SU-DHL-6 (cell line): ENCODE measurements at regions not wholly inside any gene's neighbourhood (a gene's known extent, or its start where the extent isn't known, plus 50 kb on each side); places are given as distances from the start of the nearest gene placed in this dataset.

ENCODE experiments used
- H2AFZ ChIP-seq: fragments of 200-600 bp; sonication (generic); 2 replicates; pipeline ENCODE4 v1.6.1; 2014; ENCODE audit warnings: low read depth, mild to moderate bottlenecking, moderate library complexity, mixed read lengths, antibody characterized with exemption, low read length; ENCODE audit not compliant: severe bottlenecking
- H3F3A ChIP-seq: fragments of 200-600 bp; shearing (Covaris generic); 2 replicates; pipeline ENCODE4 v1.6.0; 2016; ENCODE audit warnings: antibody characterized with exemption, mild to moderate bottlenecking; ENCODE audit not compliant: insufficient read depth
- H3K27ac ChIP-seq: fragments of 200-600 bp; sonication (generic); 2 replicates; pipeline ENCODE4 v1.5.1; 2016; ENCODE audit warnings: low read depth, mild to moderate bottlenecking, low read length, moderate library complexity, mixed read lengths
- H3K27me3 ChIP-seq: fragments of 200-600 bp; sonication (generic), shearing (Covaris generic); 2 replicates; pipeline ENCODE4 v1.6.0; 2014; ENCODE audit warnings: mild to moderate bottlenecking, low read length
- H3K36me3 ChIP-seq: fragments of 200-600 bp; sonication (generic); 2 replicates; pipeline ENCODE4 v1.6.1; 2014; ENCODE audit warnings: mild to moderate bottlenecking, low read length, mixed read lengths
- H3K4me2 ChIP-seq: fragments of 300-600, 200-600 bp; shearing (Covaris generic), sonication (generic); 2 replicates; pipeline ENCODE4 v1.6.0; 2014; ENCODE audit warnings: low read length, low read depth, mild to moderate bottlenecking; ENCODE audit not compliant: poor library complexity, severe bottlenecking
- H3K4me3 ChIP-seq: fragments of 200-600 bp; sonication (generic); 2 replicates; pipeline ENCODE4 v1.5.1; 2014; ENCODE audit warnings: antibody characterized with exemption, low read length, mild to moderate bottlenecking, mixed read lengths; ENCODE audit not compliant: insufficient read depth, poor library complexity, severe bottlenecking
- H3K79me2 ChIP-seq: fragments of 200-600 bp; sonication (generic); 2 replicates; pipeline ENCODE4 v1.6.1; 2014; ENCODE audit warnings: mild to moderate bottlenecking, low read length, moderate library complexity; ENCODE audit not compliant: insufficient read depth
- H3K9ac ChIP-seq: fragments of 200-600 bp; sonication (generic); 2 replicates; pipeline ENCODE4 v1.7.0; 2014; ENCODE audit warnings: mild to moderate bottlenecking, low read length
- H3K9me2 ChIP-seq: fragments of 200-600 bp; sonication (generic); replicated peaks from 2 replicates; pipeline ENCODE4 v1.6.1; 2014; ENCODE audit warnings: low read length; ENCODE audit not compliant: insufficient read depth
- H3K9me3 ChIP-seq: fragments of 200-600 bp; sonication (generic); 2 replicates; pipeline ENCODE4 v1.6.1; 2014; ENCODE audit warnings: low read length, mixed read lengths; ENCODE audit not compliant: insufficient read depth
- H4K20me1 ChIP-seq: fragments of 200-600 bp; sonication (generic); 2 replicates; pipeline ENCODE4 v1.6.1; 2014; ENCODE audit warnings: low read depth, mild to moderate bottlenecking, antibody characterized with exemption, low read length, moderate library complexity, mixed read lengths
- EZH2phosphoT487 ChIP-seq: fragments of 200-600 bp; sonication (generic), shearing (Covaris generic); conservative IDR thresholded peaks from 2 replicates; pipeline ENCODE4 v1.6.1; 2018; ENCODE audit warnings: mild to moderate bottlenecking, antibody characterized with exemption, low read length, moderate library complexity, mixed read lengths
- TF ChIP-seq, protein P1 (sequence below): fragments of 200-600 bp; sonication (generic); IDR thresholded peaks from one replicate; pipeline ENCODE4 v1.5.1; 2017; ENCODE audit warnings: antibody characterized with exemption, mild to moderate bottlenecking, low read length, moderate library complexity; ENCODE audit not compliant: insufficient read depth, poor library complexity, severe bottlenecking

DNA sequence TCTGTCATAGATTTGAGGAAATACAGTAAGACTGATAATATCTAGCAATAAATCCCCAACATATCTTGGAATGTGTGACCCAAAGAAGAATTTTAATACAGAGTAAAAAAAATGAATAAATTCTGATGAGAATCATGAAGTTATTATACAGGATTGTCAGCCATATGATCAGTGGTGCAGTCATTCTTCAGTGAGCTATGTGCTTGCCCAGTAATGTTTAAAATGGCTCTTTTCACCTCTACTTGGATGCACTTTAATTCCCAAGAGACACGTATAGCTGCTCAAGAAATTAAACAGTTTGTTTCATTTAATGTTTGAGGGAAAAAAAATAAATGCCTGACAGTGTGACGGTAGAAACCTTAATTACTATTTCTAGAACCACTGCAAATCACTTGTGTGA, 215.3 kb upstream of the FAM174A start:
- Histone ChIP-seq H3K4me3 (no peak overlapping the region), H3F3A (no peaks in the 10 kb centered on the region), H3K9me3 (no peaks in the 10 kb centered on the region; the same call in 1 of the 2 replicates), H3K36me3 (no peaks in the 10 kb centered on the region), H3K27ac (no peak overlapping the region), H3K4me2 (no peak overlapping the region), H3K79me2 (no peaks in the 10 kb centered on the region), H4K20me1 (no peaks in the 10 kb centered on the region), H3K9ac (no peak overlapping the region), H2AFZ (no peak overlapping the region), H3K27me3 (no peaks in the 10 kb centered on the region), H3K9me2 (no peaks in the 10 kb centered on the region)
- no peak for TF ChIP-seq EZH2phosphoT487
- TF ChIP-seq, protein P1, sequence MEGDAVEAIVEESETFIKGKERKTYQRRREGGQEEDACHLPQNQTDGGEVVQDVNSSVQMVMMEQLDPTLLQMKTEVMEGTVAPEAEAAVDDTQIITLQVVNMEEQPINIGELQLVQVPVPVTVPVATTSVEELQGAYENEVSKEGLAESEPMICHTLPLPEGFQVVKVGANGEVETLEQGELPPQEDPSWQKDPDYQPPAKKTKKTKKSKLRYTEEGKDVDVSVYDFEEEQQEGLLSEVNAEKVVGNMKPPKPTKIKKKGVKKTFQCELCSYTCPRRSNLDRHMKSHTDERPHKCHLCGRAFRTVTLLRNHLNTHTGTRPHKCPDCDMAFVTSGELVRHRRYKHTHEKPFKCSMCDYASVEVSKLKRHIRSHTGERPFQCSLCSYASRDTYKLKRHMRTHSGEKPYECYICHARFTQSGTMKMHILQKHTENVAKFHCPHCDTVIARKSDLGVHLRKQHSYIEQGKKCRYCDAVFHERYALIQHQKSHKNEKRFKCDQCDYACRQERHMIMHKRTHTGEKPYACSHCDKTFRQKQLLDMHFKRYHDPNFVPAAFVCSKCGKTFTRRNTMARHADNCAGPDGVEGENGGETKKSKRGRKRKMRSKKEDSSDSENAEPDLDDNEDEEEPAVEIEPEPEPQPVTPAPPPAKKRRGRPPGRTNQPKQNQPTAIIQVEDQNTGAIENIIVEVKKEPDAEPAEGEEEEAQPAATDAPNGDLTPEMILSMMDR = no peak

DNA sequence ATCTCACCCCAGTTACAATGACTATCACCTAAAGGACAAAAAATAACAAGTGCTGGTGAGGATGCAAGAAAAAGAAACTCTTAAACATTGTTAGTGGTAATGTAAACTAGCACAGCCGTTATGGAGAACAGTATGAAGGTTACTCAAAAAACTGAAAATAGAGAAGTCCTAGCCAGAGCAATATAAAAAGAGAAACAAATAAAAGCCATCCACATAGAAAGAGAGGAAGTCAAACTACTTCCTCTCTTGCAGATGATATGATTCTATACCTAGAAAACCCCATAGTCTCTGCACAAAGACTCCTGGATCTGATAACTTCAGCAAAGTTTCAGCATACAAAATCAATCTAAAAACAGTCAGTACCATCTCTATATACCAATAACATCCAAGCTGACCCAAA, 221.5 kb upstream of the FAM174A start:
- Histone ChIP-seq H2AFZ (no peak overlapping the region), H3K9me3 (no peaks in the 10 kb centered on the region; the same call in 1 of the 2 replicates), H4K20me1 (no peaks in the 10 kb centered on the region), H3K9me2 (no peaks in the 10 kb centered on the region), H3K27me3 (no peaks in the 10 kb centered on the region), H3K9ac (no peak overlapping the region), H3K79me2 (no peaks in the 10 kb centered on the region), H3K36me3 (no peaks in the 10 kb centered on the region), H3K27ac (no peak overlapping the region), H3K4me3 (no peak overlapping the region), H3K4me2 (no peak overlapping the region), H3F3A (no peaks in the 10 kb centered on the region)
- TF ChIP-seq, protein P1 = no peak
- no peak for TF ChIP-seq EZH2phosphoT487

DNA sequence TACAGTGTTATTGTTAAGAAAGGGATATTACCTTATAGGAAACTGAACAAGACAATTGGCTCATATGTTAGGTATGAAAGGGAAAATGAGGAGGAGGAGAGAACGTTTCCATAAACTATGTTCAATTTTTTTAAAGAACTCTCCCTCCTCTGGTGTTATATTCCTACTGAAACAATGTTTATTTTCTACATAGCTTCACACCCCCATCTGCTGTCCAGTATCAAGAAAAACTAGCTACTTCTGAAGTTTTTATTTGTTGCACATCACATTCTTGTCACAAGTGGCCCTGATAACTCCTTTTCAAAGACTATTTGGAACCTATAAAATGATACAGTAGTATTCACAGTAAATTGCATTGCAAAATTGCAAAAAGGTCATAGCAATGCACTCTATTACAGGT, 223.4 kb upstream of the FAM174A start:
- TF ChIP-seq, protein P1 = no peak
- no peak for TF ChIP-seq EZH2phosphoT487
- H3K4me3 ChIP-seq = no peak overlapping the region
- no peaks in the 10 kb centered on the region for H3K36me3 ChIP-seq
- no peak overlapping the region for H2AFZ ChIP-seq
- H3F3A ChIP-seq = no peaks in the 10 kb centered on the region
- H3K9me2 ChIP-seq = no peaks in the 10 kb centered on the region
- no peaks in the 10 kb centered on the region for H4K20me1 ChIP-seq
- H3K27me3 ChIP-seq = no peaks in the 10 kb centered on the region
- no peak overlapping the region for H3K4me2 ChIP-seq
- no peak overlapping the region for H3K9ac ChIP-seq
- H3K27ac ChIP-seq = no peak overlapping the region
- no peaks in the 10 kb centered on the region; the same call in 1 of the 2 replicates for H3K9me3 ChIP-seq
- H3K79me2 ChIP-seq = no peaks in the 10 kb centered on the region
